ENCODE measurements at regions not wholly inside any gene's neighbourhood (a gene's known extent, or its start where the extent isn't known, plus 50 kb on each side); places are given as distances from the start of the nearest gene placed in this dataset.
"Not testable (repeated sequence)": the region's sequence is repeated elsewhere in the genome, so short reads cannot be mapped to it uniquely, and the experiment has no call there.

DNA sequence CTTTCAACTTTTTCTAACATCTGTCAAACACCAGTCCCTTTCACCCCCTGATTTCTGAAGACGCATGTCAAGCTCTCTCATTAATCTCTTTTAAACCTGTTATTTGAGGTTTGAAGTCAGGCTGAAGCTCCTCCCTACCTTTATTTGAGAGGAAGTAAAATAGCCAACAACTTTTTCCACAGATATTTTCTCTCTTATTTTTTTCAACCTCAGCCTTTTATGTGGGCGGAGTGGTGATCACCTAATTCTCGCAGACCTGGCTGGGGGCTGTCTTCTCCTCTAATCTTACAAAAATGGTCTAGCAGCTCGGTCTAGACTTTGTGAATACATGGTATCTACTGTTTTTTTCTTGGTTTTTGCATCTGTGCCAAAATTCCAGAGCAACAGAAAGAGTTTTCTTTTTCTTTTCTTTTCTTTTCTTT, 395.7 kb upstream of the ACTBL2 start:
- TF ChIP-seq, protein P1, sequence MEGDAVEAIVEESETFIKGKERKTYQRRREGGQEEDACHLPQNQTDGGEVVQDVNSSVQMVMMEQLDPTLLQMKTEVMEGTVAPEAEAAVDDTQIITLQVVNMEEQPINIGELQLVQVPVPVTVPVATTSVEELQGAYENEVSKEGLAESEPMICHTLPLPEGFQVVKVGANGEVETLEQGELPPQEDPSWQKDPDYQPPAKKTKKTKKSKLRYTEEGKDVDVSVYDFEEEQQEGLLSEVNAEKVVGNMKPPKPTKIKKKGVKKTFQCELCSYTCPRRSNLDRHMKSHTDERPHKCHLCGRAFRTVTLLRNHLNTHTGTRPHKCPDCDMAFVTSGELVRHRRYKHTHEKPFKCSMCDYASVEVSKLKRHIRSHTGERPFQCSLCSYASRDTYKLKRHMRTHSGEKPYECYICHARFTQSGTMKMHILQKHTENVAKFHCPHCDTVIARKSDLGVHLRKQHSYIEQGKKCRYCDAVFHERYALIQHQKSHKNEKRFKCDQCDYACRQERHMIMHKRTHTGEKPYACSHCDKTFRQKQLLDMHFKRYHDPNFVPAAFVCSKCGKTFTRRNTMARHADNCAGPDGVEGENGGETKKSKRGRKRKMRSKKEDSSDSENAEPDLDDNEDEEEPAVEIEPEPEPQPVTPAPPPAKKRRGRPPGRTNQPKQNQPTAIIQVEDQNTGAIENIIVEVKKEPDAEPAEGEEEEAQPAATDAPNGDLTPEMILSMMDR (IDR thresholded peaks at IDR 0.05) = no peak
- ATAC-seq = no peak
- intact Hi-C loops (cut with DNase I) = no loop called here

GRCh38 chr5:57871496-57871895, 388.9 kb upstream of the ACTBL2 start:
- TF ChIP-seq, protein P1 (IDR thresholded peaks at IDR 0.05) = no peak
- H3K4me1 ChIP-seq = no peaks in the 10 kb centered on the region
- ATAC-seq (no peak), DNase-seq (no peak)
- H3K4me3 ChIP-seq = no peak overlapping the region
- H3K36me3 ChIP-seq = no peaks in the 10 kb centered on the region
- H3K9me3 ChIP-seq = no peaks in the 10 kb centered on the region
- intact Hi-C loops (cut with DNase I) = no loop called here
- no peak overlapping the region for H3K27ac ChIP-seq
- no peaks in the 10 kb centered on the region for H3K27me3 ChIP-seq (ENCODE audit: low read depth)

More for the DNA sequence above, 395.7 kb upstream of the ACTBL2 start:
- no peak for DNase-seq
- Histone ChIP-seq H3K36me3 (no peaks in the 10 kb centered on the region), H3K27ac (no peak overlapping the region), H3K27me3 (ENCODE audit: low read depth) (no peaks in the 10 kb centered on the region), H3K4me3 (no peak overlapping the region), H3K9me3 (no peaks in the 10 kb centered on the region), H3K4me1 (no peaks in the 10 kb centered on the region)

DNA sequence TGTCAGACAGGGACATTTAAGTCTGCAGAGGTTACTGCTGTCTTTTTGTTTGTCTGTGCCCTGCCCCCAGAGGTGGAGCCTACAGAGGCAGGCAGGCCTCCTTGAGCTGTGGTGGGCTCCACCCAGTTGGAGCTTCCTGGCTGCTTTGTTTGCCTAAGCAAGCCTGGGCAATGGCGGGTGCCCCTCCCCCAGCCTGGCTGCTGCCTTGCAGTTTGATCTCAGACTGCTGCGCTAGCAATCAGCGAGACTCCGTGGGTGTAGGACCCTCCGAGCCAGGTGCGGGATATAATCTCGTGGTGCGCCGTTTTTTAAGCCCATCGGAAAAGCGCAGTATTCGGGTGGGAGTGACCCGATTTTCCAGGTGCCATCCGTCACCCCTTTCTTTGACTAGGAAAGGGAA, 387.7 kb upstream of the ACTBL2 start:
- intact Hi-C loops (cut with DNase I); H3K4me3 ChIP-seq; DNase-seq; H3K36me3 ChIP-seq; ATAC-seq; H3K27me3 ChIP-seq (ENCODE audit: low read depth); H3K9me3 ChIP-seq; H3K27ac ChIP-seq; H3K4me1 ChIP-seq: not testable (repeated sequence)

DNA sequence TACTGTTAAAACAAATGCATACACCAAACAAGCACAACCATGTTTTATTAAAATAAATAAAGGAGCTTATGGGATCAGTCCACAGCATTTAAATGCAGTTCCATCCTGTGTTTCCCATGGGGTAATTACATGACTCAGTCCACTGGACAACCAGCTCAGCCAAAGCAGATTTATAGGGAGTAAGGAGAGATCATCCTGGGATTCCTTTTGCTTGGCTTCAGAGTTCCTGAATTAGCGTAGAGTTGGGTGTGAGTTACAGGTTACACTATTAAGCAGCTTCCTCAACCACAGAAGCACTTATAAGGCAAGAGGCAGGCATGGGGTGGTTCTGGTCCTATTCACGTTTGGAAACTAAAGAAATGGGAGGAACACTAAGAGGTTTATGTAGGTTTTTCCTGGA, 381.1 kb upstream of the ACTBL2 start:
- TF ChIP-seq, protein P1 (IDR thresholded peaks at IDR 0.05) = no peak
- no peaks in the 10 kb centered on the region for H3K36me3 ChIP-seq
- H3K4me3 ChIP-seq = no peak overlapping the region
- no peak overlapping the region for H3K27ac ChIP-seq
- H3K9me3 ChIP-seq = no peaks in the 10 kb centered on the region
- intact Hi-C loops (cut with DNase I) = no loop called here
- no peak for DNase-seq
- no peaks in the 10 kb centered on the region for H3K27me3 ChIP-seq (ENCODE audit: low read depth)
- ATAC-seq = no peak
- no peaks in the 10 kb centered on the region for H3K4me1 ChIP-seq

GRCh38 chr5:57862942-57863341, 380.3 kb upstream of the ACTBL2 start:
- H3K27me3 ChIP-seq (ENCODE audit: low read depth) = no peaks in the 10 kb centered on the region
- intact Hi-C loops (cut with DNase I) = no loop called here
- H3K4me3 ChIP-seq = no peak overlapping the region
- H3K27ac ChIP-seq = no peak overlapping the region
- TF ChIP-seq, protein P1 (IDR thresholded peaks at IDR 0.05) = no peak
- no peaks in the 10 kb centered on the region for H3K9me3 ChIP-seq
- DNase-seq (no peak), ATAC-seq (no peak)
- no peaks in the 10 kb centered on the region for H3K4me1 ChIP-seq
- H3K36me3 ChIP-seq = no peaks in the 10 kb centered on the region

DNA sequence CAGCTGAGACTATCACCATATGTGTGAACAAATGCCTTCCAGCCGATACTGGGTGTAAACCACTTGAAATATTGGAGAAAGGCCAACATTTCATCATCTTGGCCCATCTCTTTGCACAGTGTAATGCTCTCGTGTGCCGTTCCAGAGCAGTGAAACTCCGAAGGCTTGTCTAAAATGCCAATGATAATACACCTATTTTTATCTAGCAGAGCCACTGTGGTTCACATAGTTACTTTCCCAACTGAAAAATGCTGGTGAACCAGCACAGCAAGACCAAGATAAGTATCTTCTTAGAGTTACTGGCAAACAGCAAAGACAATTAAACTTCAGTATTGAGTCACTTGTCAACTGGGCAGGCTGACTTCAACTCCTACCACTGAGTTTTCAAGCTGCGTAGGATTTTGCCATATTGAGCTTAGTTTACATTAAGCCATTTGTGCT, 379.9 kb upstream of the ACTBL2 start:
- no peak for DNase-seq
- H3K4me1 ChIP-seq = no peaks in the 10 kb centered on the region
- no peaks in the 10 kb centered on the region for H3K9me3 ChIP-seq
- H3K4me3 ChIP-seq = no peak overlapping the region
- H3K27ac ChIP-seq = no peak overlapping the region
- no peaks in the 10 kb centered on the region for H3K36me3 ChIP-seq
- TF ChIP-seq, protein P1 (IDR thresholded peaks at IDR 0.05) = no peak
- intact Hi-C loops (cut with DNase I) = no loop called here
- no peak for ATAC-seq
- H3K27me3 ChIP-seq (ENCODE audit: low read depth) = no peaks in the 10 kb centered on the region

Data from lower lobe of right lung (tissue), 2 donors.